ENCODE measurements at regions not wholly inside any gene's neighbourhood (a gene's known extent, or its start where the extent isn't known, plus 50 kb on each side); places are given as distances from the start of the nearest gene placed in this dataset.
"Not testable (repeated sequence)": the region's sequence is repeated elsewhere in the genome, so short reads cannot be mapped to it uniquely, and the experiment has no call there.

GRCh38 chr6:14478381-14479225, 361.0 kb downstream of the CD83 start:
- DNase-seq (ENCODE audit: low read depth in 2 of 2) = no peak

- not testable (repeated sequence) for DNase-seq (ENCODE audit: low read depth in 2 of 2)
Measured at GRCh38 chr6:14481946-14482345, 364.4 kb downstream of the CD83 start.

- no peak for DNase-seq (ENCODE audit: low read depth in 2 of 2)
Measured at GRCh38 chr6:14487625-14488024, 370.1 kb downstream of the CD83 start.

- DNase-seq (ENCODE audit: low read depth in 2 of 2) = no peak
Measured at GRCh38 chr6:14488180-14488579, 370.6 kb downstream of the CD83 start.

GRCh38 chr6:14489445-14489844, 371.9 kb downstream of the CD83 start:
- no peak for DNase-seq (ENCODE audit: low read depth in 2 of 2)

- no peak for DNase-seq (ENCODE audit: low read depth in 2 of 2)
Measured at GRCh38 chr6:14498748-14499147, 381.2 kb downstream of the CD83 start.

- DNase-seq (ENCODE audit: low read depth in 2 of 2) = no peak
Measured at GRCh38 chr6:14499309-14499708, 381.7 kb downstream of the CD83 start.

GRCh38 chr6:14499841-14500240, 382.3 kb downstream of the CD83 start:
- no peak for DNase-seq (ENCODE audit: low read depth in 2 of 2)

GRCh38 chr6:14500809-14501208, 383.2 kb downstream of the CD83 start:
- DNase-seq (ENCODE audit: low read depth in 2 of 2) = no peak

GRCh38 chr6:14501240-14501639, 383.7 kb downstream of the CD83 start:
- DNase-seq (ENCODE audit: low read depth in 2 of 2) = no peak

- DNase-seq (ENCODE audit: low read depth in 2 of 2) = no peak
Measured at GRCh38 chr6:14501914-14502313, 384.3 kb downstream of the CD83 start.

GRCh38 chr6:14502551-14502950, 385.0 kb downstream of the CD83 start:
- DNase-seq (ENCODE audit: low read depth in 2 of 2) = no peak

GRCh38 chr6:14505401-14505800, 387.8 kb downstream of the CD83 start:
- DNase-seq (ENCODE audit: low read depth in 2 of 2) = no peak

- DNase-seq (ENCODE audit: low read depth in 2 of 2) = no peak
Measured at GRCh38 chr6:14506656-14507246, 389.2 kb downstream of the CD83 start.

- no peak for DNase-seq (ENCODE audit: low read depth in 2 of 2)
Measured at GRCh38 chr6:14509120-14509519, 391.5 kb downstream of the CD83 start.

- no peak for DNase-seq (ENCODE audit: low read depth in 2 of 2)
Measured at GRCh38 chr6:14510038-14510437, 392.5 kb downstream of the CD83 start.

- no peak for DNase-seq (ENCODE audit: low read depth in 2 of 2)
Measured at GRCh38 chr6:14511061-14511586, 393.6 kb downstream of the CD83 start.

- DNase-seq (ENCODE audit: low read depth in 2 of 2) = no peak
Measured at GRCh38 chr6:14512246-14512645, 394.7 kb downstream of the CD83 start.

GRCh38 chr6:14513496-14514393, 396.2 kb downstream of the CD83 start:
- no peak for DNase-seq (ENCODE audit: low read depth in 2 of 2)

GRCh38 chr6:14516956-14517355, 399.4 kb downstream of the CD83 start:
- DNase-seq (ENCODE audit: low read depth in 2 of 2) = no peak

GRCh38 chr6:14517516-14518105, 400.0 kb downstream of the CD83 start:
- no peak for DNase-seq (ENCODE audit: low read depth in 2 of 2)

All from stimulated activated CD8-positive, alpha-beta memory T cell treated with anti-CD3 and anti-CD28 coated beads, Interleukin-15, amount 100 ng/mL, for 4 hours (primary cell).